Liver (tissue), 8 donors: ENCODE measurements at regions not wholly inside any gene's neighbourhood (a gene's known extent, or its start where the extent isn't known, plus 50 kb on each side); places are given as distances from the start of the nearest gene placed in this dataset.

Experiments
- DNase-seq: peaks from one replicate; pipeline ENCODE4 v3.0.0-alpha.2; 2017; ENCODE audit warnings: low spot score
- H3K27ac ChIP-seq, 2 donors: one replicate each; pipeline ENCODE4 v1.7.0; 2013; ENCODE audit warnings: inconsistent platforms in 2 of 2, low read length in 2 of 2, control low read depth in 1 of 2, low read depth in 1 of 2, mild to moderate bottlenecking in 1 of 2
- H3K27me3 ChIP-seq, 4 donors: one replicate each; pipeline versions ENCODE4 v1.6.1 to v1.7.0; 2013; ENCODE audit warnings: low read length in 3 of 4, inconsistent platforms in 1 of 4, mild to moderate bottlenecking in 1 of 4, moderate library complexity in 1 of 4; ENCODE audit not compliant: control insufficient read depth in 4 of 4, insufficient read depth in 4 of 4
- H3K36me3 ChIP-seq, 4 donors: one replicate each; pipeline versions ENCODE4 v1.6.1 to v1.7.0; 2013; ENCODE audit warnings: low read length in 3 of 4, mild to moderate bottlenecking in 3 of 4, low read depth in 1 of 4, moderate library complexity in 1 of 4; ENCODE audit not compliant: control insufficient read depth in 4 of 4, insufficient read depth in 3 of 4
- H3K4me1 ChIP-seq, 4 donors: one replicate each; pipeline versions ENCODE4 v1.6.1 to v1.7.0; 2013; ENCODE audit warnings: low read length in 3 of 4, mild to moderate bottlenecking in 3 of 4, moderate library complexity in 1 of 4; ENCODE audit not compliant: control insufficient read depth in 4 of 4, insufficient read depth in 4 of 4
- H3K4me3 ChIP-seq, 3 donors: one replicate each; pipeline versions ENCODE4 v1.6.1 to v1.7.0; 2013; ENCODE audit warnings: low read length in 3 of 3, control low read depth in 1 of 3, low read depth in 1 of 3, mild to moderate bottlenecking in 1 of 3
- H3K9ac ChIP-seq, 2 donors: one replicate each; pipeline ENCODE4 v1.7.0; 2013; ENCODE audit warnings: low read length in 2 of 2, mild to moderate bottlenecking in 2 of 2, moderate library complexity in 2 of 2, control low read depth in 1 of 2, low read depth in 1 of 2
- H3K9me3 ChIP-seq, 4 donors: one replicate each; pipeline versions ENCODE4 v1.6.1 to v1.7.0; 2013; ENCODE audit warnings: low read length in 3 of 4; ENCODE audit not compliant: control insufficient read depth in 4 of 4
- EGR1 ChIP-seq, 2 donors: IDR thresholded peaks; 2 replicates each; pipeline ENCODE4 v1.6.1; 2016 to 2018; ENCODE audit warnings: antibody characterized with exemption in 2 of 2, low read depth in 2 of 2
- FOXA1 ChIP-seq: IDR thresholded peaks from 2 replicates; pipeline ENCODE4 v1.6.1; 2016; ENCODE audit warnings: antibody characterized with exemption
- FOXA2 ChIP-seq: IDR thresholded peaks from 2 replicates; pipeline ENCODE4 v1.6.1; 2016; ENCODE audit warnings: antibody characterized with exemption
- GABPA ChIP-seq, 2 donors: IDR thresholded peaks in 1 of 2; conservative IDR thresholded peaks in 1 of 2; 2 replicates each; pipeline ENCODE4 v1.6.1; 2016; ENCODE audit warnings: antibody characterized with exemption in 2 of 2, mild to moderate bottlenecking in 1 of 2, moderate library complexity in 1 of 2
- HNF4A ChIP-seq, 2 donors: conservative IDR thresholded peaks; 2 replicates each; pipeline ENCODE4 v1.6.1; 2016; ENCODE audit warnings: antibody characterized with exemption in 2 of 2, mild to moderate bottlenecking in 2 of 2
- HNF4G ChIP-seq: IDR thresholded peaks from 2 replicates; pipeline ENCODE4 v1.6.1; 2016; ENCODE audit warnings: antibody characterized with exemption
- JUND ChIP-seq, 2 donors: IDR thresholded peaks; 2 replicates each; pipeline ENCODE4 v1.6.1; 2016; ENCODE audit warnings: antibody characterized with exemption in 2 of 2
- NR2F2 ChIP-seq: IDR thresholded peaks from 2 replicates; pipeline ENCODE4 v1.6.1; 2016; ENCODE audit warnings: antibody characterized with exemption
- RAD21 ChIP-seq, 2 donors: IDR thresholded peaks; 2 replicates each; pipeline ENCODE4 v1.6.1; 2016; ENCODE audit warnings: antibody characterized with exemption in 2 of 2, mild to moderate bottlenecking in 2 of 2
- RXRA ChIP-seq, 2 donors: IDR thresholded peaks; 2 replicates each; pipeline ENCODE4 v1.6.1; 2017 to 2018; ENCODE audit warnings: antibody characterized with exemption in 2 of 2, mild to moderate bottlenecking in 1 of 2
- SP1 ChIP-seq: IDR thresholded peaks from 2 replicates; pipeline ENCODE4 v1.6.1; 2018; ENCODE audit warnings: antibody characterized with exemption, mild to moderate bottlenecking
- TAF1 ChIP-seq: conservative IDR thresholded peaks from 2 replicates; pipeline ENCODE4 v1.6.1; 2016; ENCODE audit warnings: antibody characterized with exemption, mild to moderate bottlenecking
- YY1 ChIP-seq: IDR thresholded peaks from 2 replicates; pipeline ENCODE4 v1.6.1; 2016; ENCODE audit warnings: antibody characterized with exemption, mild to moderate bottlenecking
- WGBS: extraction: QIAGEN DNeasy Blood & Tissue Kit; methylation state at CpG from one replicate; pipeline ENCODE4 v1.1.7; 2013; 5-methylcytosine and 5-hydroxymethylcytosine counted together
- TF ChIP-seq, protein P1 (sequence below): fragments of 150-350 bp; IDR thresholded peaks from 2 replicates; pipeline ENCODE4 v1.5.1; 2017; ENCODE audit warnings: improper control_type of control experiment, low read depth, low read length; ENCODE audit not compliant: missing input control
- TF ChIP-seq, protein P2 (sequence below): IDR thresholded peaks from 2 replicates; pipeline ENCODE4 v1.6.1; 2016; ENCODE audit warnings: antibody characterized with exemption
- TF ChIP-seq, protein P3 (sequence below): IDR thresholded peaks from 2 replicates; pipeline ENCODE4 v1.6.1; 2016; ENCODE audit warnings: antibody characterized with exemption, mild to moderate bottlenecking
- TF ChIP-seq, protein P4 (sequence below): IDR thresholded peaks from 2 replicates; pipeline ENCODE4 v1.6.1; 2016; ENCODE audit warnings: antibody characterized with exemption
- TF ChIP-seq, protein P5 (sequence below): IDR thresholded peaks from 2 replicates; pipeline ENCODE4 v1.6.1; 2016; ENCODE audit warnings: antibody characterized with exemption
- donor health status: healthy.
- donor health status: healthy.
- donor health status: healthy.
- donor health status: healthy.
- donor health status: healthy.

DNA sequence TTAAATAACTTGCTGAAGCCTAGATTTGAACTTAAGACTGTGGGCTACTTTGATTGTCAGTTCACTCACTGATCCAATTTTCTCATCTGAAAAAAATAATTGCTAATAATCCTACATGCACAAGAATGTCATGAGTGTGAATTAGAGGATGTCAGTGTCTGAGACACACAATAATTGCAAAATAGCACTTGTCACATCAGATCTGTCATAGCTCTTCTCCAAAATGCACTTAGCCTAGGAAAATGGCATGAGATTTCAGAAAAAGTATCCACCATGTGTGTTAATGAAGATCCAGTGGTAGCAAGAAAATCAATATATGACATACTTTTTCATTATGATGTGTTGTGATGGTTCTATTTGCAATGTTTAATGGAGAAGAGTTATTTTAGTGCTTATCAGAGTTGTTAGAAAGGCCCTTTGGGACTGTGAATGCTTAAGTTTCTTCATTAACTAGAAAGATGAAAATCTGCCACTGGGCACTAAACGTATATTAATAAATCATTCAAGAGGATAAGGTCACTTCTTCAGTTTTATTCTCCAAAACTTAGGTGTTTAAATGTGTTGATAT lies 786.2 kb downstream of the C6orf118 start:
- no peak for DNase-seq
- Histone ChIP-seq H3K4me3 (no peak overlapping the region), H3K27ac (no peak overlapping the region), H3K9ac (no peak overlapping the region), H3K4me1 (no peaks in the 10 kb centered on the region), H3K9me3 (peaks cover 2 to 8% (median 5%) of the 10 kb centered on the region in 4 donors), H3K36me3 (no peaks in the 10 kb centered on the region), H3K27me3 (no peaks in the 10 kb centered on the region)
- TF ChIP-seq EGR1 (IDR thresholded peaks at IDR 0.05; ENCODE audit: low read depth in 2 of 2) (no peak), HNF4G (no peak), FOXA1 (no peak), RAD21 (IDR thresholded peaks at IDR 0.05) (no peak), NR2F2 (no peak), SP1 (no peak), JUND (IDR thresholded peaks at IDR 0.05) (no peak), FOXA2 (no peak), RXRA (IDR thresholded peaks at IDR 0.05) (no peak), YY1 (no peak), HNF4A (conservative IDR thresholded peaks at IDR 0.05) (no peak), GABPA (IDR thresholded peaks at IDR 0.05 in 1 of 2, conservative IDR thresholded peaks at IDR 0.05 in 1 of 2) (no peak), TAF1 (no peak)
- TF ChIP-seq, protein P1, sequence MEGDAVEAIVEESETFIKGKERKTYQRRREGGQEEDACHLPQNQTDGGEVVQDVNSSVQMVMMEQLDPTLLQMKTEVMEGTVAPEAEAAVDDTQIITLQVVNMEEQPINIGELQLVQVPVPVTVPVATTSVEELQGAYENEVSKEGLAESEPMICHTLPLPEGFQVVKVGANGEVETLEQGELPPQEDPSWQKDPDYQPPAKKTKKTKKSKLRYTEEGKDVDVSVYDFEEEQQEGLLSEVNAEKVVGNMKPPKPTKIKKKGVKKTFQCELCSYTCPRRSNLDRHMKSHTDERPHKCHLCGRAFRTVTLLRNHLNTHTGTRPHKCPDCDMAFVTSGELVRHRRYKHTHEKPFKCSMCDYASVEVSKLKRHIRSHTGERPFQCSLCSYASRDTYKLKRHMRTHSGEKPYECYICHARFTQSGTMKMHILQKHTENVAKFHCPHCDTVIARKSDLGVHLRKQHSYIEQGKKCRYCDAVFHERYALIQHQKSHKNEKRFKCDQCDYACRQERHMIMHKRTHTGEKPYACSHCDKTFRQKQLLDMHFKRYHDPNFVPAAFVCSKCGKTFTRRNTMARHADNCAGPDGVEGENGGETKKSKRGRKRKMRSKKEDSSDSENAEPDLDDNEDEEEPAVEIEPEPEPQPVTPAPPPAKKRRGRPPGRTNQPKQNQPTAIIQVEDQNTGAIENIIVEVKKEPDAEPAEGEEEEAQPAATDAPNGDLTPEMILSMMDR: no peak
- TF ChIP-seq, protein P2, sequence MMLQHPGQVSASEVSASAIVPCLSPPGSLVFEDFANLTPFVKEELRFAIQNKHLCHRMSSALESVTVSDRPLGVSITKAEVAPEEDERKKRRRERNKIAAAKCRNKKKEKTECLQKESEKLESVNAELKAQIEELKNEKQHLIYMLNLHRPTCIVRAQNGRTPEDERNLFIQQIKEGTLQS: no peak
- TF ChIP-seq, protein P3, sequence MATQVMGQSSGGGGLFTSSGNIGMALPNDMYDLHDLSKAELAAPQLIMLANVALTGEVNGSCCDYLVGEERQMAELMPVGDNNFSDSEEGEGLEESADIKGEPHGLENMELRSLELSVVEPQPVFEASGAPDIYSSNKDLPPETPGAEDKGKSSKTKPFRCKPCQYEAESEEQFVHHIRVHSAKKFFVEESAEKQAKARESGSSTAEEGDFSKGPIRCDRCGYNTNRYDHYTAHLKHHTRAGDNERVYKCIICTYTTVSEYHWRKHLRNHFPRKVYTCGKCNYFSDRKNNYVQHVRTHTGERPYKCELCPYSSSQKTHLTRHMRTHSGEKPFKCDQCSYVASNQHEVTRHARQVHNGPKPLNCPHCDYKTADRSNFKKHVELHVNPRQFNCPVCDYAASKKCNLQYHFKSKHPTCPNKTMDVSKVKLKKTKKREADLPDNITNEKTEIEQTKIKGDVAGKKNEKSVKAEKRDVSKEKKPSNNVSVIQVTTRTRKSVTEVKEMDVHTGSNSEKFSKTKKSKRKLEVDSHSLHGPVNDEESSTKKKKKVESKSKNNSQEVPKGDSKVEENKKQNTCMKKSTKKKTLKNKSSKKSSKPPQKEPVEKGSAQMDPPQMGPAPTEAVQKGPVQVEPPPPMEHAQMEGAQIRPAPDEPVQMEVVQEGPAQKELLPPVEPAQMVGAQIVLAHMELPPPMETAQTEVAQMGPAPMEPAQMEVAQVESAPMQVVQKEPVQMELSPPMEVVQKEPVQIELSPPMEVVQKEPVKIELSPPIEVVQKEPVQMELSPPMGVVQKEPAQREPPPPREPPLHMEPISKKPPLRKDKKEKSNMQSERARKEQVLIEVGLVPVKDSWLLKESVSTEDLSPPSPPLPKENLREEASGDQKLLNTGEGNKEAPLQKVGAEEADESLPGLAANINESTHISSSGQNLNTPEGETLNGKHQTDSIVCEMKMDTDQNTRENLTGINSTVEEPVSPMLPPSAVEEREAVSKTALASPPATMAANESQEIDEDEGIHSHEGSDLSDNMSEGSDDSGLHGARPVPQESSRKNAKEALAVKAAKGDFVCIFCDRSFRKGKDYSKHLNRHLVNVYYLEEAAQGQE: no peak
- TF ChIP-seq, protein P4, sequence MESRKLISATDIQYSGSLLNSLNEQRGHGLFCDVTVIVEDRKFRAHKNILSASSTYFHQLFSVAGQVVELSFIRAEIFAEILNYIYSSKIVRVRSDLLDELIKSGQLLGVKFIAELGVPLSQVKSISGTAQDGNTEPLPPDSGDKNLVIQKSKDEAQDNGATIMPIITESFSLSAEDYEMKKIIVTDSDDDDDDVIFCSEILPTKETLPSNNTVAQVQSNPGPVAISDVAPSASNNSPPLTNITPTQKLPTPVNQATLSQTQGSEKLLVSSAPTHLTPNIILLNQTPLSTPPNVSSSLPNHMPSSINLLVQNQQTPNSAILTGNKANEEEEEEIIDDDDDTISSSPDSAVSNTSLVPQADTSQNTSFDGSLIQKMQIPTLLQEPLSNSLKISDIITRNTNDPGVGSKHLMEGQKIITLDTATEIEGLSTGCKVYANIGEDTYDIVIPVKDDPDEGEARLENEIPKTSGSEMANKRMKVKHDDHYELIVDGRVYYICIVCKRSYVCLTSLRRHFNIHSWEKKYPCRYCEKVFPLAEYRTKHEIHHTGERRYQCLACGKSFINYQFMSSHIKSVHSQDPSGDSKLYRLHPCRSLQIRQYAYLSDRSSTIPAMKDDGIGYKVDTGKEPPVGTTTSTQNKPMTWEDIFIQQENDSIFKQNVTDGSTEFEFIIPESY: no peak
- TF ChIP-seq, protein P5, sequence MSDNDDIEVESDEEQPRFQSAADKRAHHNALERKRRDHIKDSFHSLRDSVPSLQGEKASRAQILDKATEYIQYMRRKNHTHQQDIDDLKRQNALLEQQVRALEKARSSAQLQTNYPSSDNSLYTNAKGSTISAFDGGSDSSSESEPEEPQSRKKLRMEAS: no peak
- 49% methylated on average over 1 of the region's 1 CpG for WGBS
